ENCODE measurements at regions not wholly inside any gene's neighbourhood (a gene's known extent, or its start where the extent isn't known, plus 50 kb on each side); places are given as distances from the start of the nearest gene placed in this dataset.

- no peak for TF ChIP-seq CTCF (IDR thresholded peaks at IDR 0.05; ENCODE audit: extremely low read depth in 1 of 2, insufficient read depth in 1 of 2, low read depth in 1 of 2, low read length in 2 of 2)
- TF ChIP-seq MAX (IDR thresholded peaks at IDR 0.05; ENCODE audit: insufficient read depth, insufficient read length), result no peak
- TF ChIP-seq GATA2 (IDR thresholded peaks at IDR 0.05; ENCODE audit: insufficient read depth, insufficient read length, low read depth, low read length), result no peak
These were observed 192.8 kb downstream of the ETS1 start for GRCh38 chr11:128394431-128395089.

Measured in endothelial cell of umbilical vein (primary cell).